AG04449 (cell line): ENCODE measurements at regions not wholly inside any gene's neighbourhood (a gene's known extent, or its start where the extent isn't known, plus 50 kb on each side); places are given as distances from the start of the nearest gene placed in this dataset.

ENCODE experiments used
- CTCF ChIA-PET: fragments of 350-600 bp; formaldehyde crosslinking; extraction: SDS; loops from one replicate; lab custom pipeline; 2021; ENCODE audit warnings: antibody characterized with exemption; lab: Yijun Ruan, JAX
- POLR2A ChIA-PET: fragments of 400-600, 350-600 bp; formaldehyde crosslinking; extraction: SDS; loops from one replicate; lab custom pipeline; 2020; ENCODE audit warnings: antibody characterized with exemption, inconsistent platforms; lab: Yijun Ruan, JAX
- DNase-seq: peaks from one replicate; pipeline ENCODE4 v3.0.0-alpha.2; 2010; ENCODE audit warnings: low read depth, low spot score
- H3K4me3 ChIP-seq: 2 replicates; pipeline ENCODE4 v1.5.1; 2011; ENCODE audit warnings: low read depth, mild to moderate bottlenecking, control low read depth, low read length
- CTCF ChIP-seq: IDR thresholded peaks from one replicate; pipeline ENCODE4 v1.5.1; 2011; ENCODE audit warnings: mild to moderate bottlenecking, moderate library complexity, low read length, control low read depth, inconsistent platforms; ENCODE audit not compliant: insufficient read depth; ENCODE audit errors: missing control alignments

DNA sequence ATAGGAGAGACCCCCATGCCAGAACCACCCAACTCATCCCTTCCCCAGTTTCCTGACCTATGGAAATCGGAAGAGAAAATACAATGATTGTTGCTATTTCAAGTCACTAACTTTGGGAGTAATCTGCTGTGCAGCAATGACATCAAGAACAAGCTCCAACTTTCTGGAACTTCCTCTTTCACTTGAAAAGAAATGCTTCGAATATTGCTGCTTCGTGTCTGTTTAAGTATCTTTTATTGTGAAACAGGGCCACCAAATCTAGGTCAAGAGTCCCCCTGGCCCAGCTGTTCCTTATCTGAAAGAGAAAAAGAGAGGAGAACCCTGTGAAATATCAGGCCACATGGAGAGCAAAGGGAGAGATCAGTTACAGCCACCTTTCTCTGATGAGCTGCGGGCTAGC is 59.4 kb upstream of the DNAH5 start:
- TF ChIP-seq CTCF = no peak
- H3K4me3 ChIP-seq = no peak overlapping the region
- POLR2A ChIA-PET = interaction anchor here (0.6 kb wide), 1 partner anchor 206 kb away, joined by 4 read pairs; no protein-coding TSS in a partner anchor
- CTCF ChIA-PET = interaction anchor here (1.3 to 5.6 kb wide), 4 partner anchors 10 to 361 kb away, joined by 3 to 32 read pairs (median 8); no protein-coding TSS in a partner anchor
- no peak for DNase-seq

GRCh38 chr5:14003513-14003912 is 59.0 kb upstream of the DNAH5 start:
- no peak for TF ChIP-seq CTCF
- CTCF ChIA-PET = interaction anchor here (1.3 to 5.6 kb wide), 3 partner anchors 9 to 17 kb away, joined by 3 to 32 read pairs (median 13); no protein-coding TSS in a partner anchor
- POLR2A ChIA-PET = no interaction called here
- H3K4me3 ChIP-seq = no peak overlapping the region
- no peak for DNase-seq

DNA sequence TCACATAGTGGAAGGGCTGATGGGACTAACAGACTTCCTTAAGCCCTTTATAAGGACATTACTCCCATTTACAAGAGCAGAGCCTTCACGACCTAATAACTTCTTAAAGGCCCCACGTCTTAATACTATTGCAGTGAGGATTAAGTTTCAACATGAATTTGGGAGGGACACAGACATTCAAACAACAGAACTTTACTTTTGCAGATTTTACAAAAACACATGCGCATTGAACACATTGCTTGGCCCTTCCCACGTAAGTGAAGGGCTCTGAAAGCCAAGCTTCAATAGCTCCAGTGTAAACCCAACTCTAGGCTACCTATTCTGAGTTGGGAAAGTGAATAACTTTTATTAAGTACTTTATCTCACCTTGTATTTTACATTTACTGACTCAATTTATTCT is 53.8 kb upstream of the DNAH5 start:
- ChIA-PET CTCF (interaction anchor here (1.0 to 1.3 kb wide), 2 partner anchors 11 to 145 kb away, joined by 3 read pairs; partner anchors contain the start of gene TRIO), POLR2A (no interaction called here)
- no peak overlapping the region for H3K4me3 ChIP-seq
- no peak for TF ChIP-seq CTCF
- no peak for DNase-seq

DNA sequence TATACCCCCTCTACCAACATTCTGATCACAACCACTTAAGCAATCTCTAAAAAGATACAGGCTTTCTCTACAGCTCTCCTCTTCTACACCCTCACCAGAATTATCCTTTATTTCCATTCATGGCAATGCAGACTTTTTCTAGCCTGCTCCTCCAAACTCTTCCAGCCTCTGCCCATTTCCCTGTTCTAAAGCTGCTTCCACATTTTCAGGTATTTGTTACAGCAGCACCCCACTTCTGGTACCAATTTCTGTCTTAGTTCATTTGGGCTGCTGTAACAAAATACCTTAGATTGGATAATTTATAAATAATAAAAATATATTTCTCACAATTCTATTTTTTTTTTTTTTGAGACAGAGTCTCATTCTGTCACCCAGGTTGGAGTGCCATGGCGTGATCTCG is 53.0 kb upstream of the DNAH5 start:
- no peak overlapping the region for H3K4me3 ChIP-seq
- ChIA-PET POLR2A (interaction anchor here (0.7 kb wide), 1 partner anchor 139 kb away, joined by 3 read pairs; no protein-coding TSS in a partner anchor), CTCF (interaction anchor here (1.3 kb wide), 1 partner anchor 11 kb away, joined by 3 read pairs; no protein-coding TSS in a partner anchor)
- no peak for TF ChIP-seq CTCF
- DNase-seq = no peak

DNA sequence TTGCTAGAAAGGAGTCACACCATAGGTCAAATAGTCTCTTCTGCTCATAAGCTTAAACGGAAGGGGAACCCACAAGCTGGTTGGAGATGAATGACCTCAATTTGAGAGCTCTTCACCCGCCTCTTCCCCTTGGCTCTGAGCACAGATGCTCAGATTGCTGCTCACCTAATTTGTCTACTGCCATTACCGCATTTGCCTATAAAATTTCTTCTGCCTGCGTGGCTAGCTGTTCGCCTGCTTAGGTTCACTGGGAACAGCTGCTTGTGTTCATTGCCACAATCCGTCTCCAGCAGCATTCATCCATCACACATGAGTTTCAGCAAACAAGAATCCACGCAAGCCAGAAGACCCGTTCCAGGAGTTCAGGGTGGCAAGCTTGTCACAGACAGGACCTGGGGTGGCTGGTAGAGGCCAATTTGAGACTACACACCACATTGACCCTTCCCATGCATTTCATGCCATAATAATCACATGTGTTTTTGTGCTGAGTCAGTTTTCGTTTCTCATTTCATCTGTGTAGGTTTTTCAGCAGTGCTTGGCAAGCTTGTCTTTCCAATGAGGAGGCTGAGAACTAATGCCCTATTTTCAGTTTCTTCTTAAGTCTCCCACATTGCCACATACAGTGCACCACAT is 50.2 kb upstream of the DNAH5 start:
- no peak overlapping the region for H3K4me3 ChIP-seq
- ChIA-PET CTCF (interaction anchor here (0.9 to 5.3 kb wide), 6 partner anchors 9 to 275 kb away, joined by 3 to 32 read pairs (median 6); no protein-coding TSS in a partner anchor), POLR2A (interaction anchor here (0.6 to 0.7 kb wide), 3 partner anchors 43 to 677 kb away, joined by 3 read pairs; no protein-coding TSS in a partner anchor)
- no peak for TF ChIP-seq CTCF
- no peak for DNase-seq
